IMR-90 (cell line): ENCODE measurements at regions not wholly inside any gene's neighbourhood (a gene's known extent, or its start where the extent isn't known, plus 50 kb on each side); places are given as distances from the start of the nearest gene placed in this dataset.

ENCODE experiments used
- ATAC-seq: fragments of 200-7000 bp; cut with Tn5 transposase; 2 replicates; pipeline ENCODE4 v1.9.1; 2020; ENCODE audit warnings: low read depth, mild to moderate bottlenecking, moderate library complexity
- BruUV-seq: library from RNA; stranded (reverse); fragments of 400-500 nt; replicated peaks from 2 replicates; lab custom pipeline; 2021; lab: Mats Ljungman, UMichigan
- CTCF ChIA-PET: fragments of 300-600 bp; formaldehyde crosslinking; extraction: SDS; loops from one replicate; lab custom pipeline; 2021; ENCODE audit warnings: antibody characterized with exemption; lab: Yijun Ruan, JAX
- POLR2A ChIA-PET: fragments of 300-600 bp; sonication (Branson Sonifier 250); formaldehyde crosslinking; loops from one replicate; lab custom pipeline; 2022; ENCODE audit warnings: antibody characterized with exemption; ENCODE audit not compliant: unreplicated experiment; lab: Charles Lee
- DNase-seq: peaks from one replicate; pipeline ENCODE4 v3.0.0; 2013
- H2AFZ ChIP-seq: replicated peaks from 2 replicates; pipeline ENCODE3; 2013; ENCODE audit warnings: low read length, mild to moderate bottlenecking; ENCODE audit not compliant: poor library complexity
- H2AK5ac ChIP-seq: 2 replicates; pipeline ENCODE4 v1.6.1; 2013; ENCODE audit warnings: low read depth, low read length, inconsistent platforms
- H2AK9ac ChIP-seq: replicated peaks from 2 replicates; pipeline ENCODE3; 2013; ENCODE audit warnings: mild to moderate bottlenecking, low read depth, low read length, moderate library complexity; ENCODE audit not compliant: poor library complexity
- H2BK120ac ChIP-seq: 2 replicates; pipeline ENCODE4 v1.6.1; 2013; ENCODE audit warnings: low read depth, low read length, inconsistent platforms
- H2BK15ac ChIP-seq: 3 replicates; pipeline ENCODE4 v1.6.1; 2013; ENCODE audit warnings: low read depth, low read length, inconsistent platforms
- H2BK20ac ChIP-seq: 2 replicates; pipeline ENCODE4 v1.6.1; 2013; ENCODE audit warnings: low read depth, mild to moderate bottlenecking, inconsistent platforms, low read length, moderate library complexity
- H2BK5ac ChIP-seq: 2 replicates; pipeline ENCODE4 v1.6.1; 2013; ENCODE audit warnings: mild to moderate bottlenecking, low read depth, low read length, inconsistent platforms; ENCODE audit not compliant: poor library complexity, severe bottlenecking
- H3K14ac ChIP-seq: replicated peaks from 2 replicates; pipeline ENCODE4 v1.6.1; 2013; ENCODE audit warnings: low read depth, low read length, inconsistent platforms
- H3K18ac ChIP-seq: 2 replicates; pipeline ENCODE4 v1.6.1; 2013; ENCODE audit warnings: low read depth, low read length, control low read depth
- H3K23ac ChIP-seq: 2 replicates; pipeline ENCODE4 v1.6.1; 2013; ENCODE audit warnings: low read depth, low read length, inconsistent platforms
- H3K27ac ChIP-seq: 2 replicates; pipeline ENCODE4 v1.5.1; 2013; ENCODE audit warnings: mild to moderate bottlenecking, control low read depth, low read length; ENCODE audit not compliant: insufficient read depth
- H3K27me3 ChIP-seq: 2 replicates; pipeline ENCODE4 v1.6.1; 2013; ENCODE audit warnings: low read length; ENCODE audit not compliant: control insufficient read depth, insufficient read depth
- H3K36me3 ChIP-seq: 2 replicates; pipeline ENCODE4 v1.6.1; 2013; ENCODE audit warnings: low read length, mixed read lengths; ENCODE audit not compliant: control insufficient read depth, insufficient read depth
- H3K4ac ChIP-seq: 2 replicates; pipeline ENCODE4 v1.6.1; 2013; ENCODE audit warnings: low read depth, low read length, inconsistent platforms
- H3K4me1 ChIP-seq: 2 replicates; pipeline ENCODE4 v1.6.1; 2013; ENCODE audit warnings: low read length, mixed read lengths; ENCODE audit not compliant: control insufficient read depth, insufficient read depth
- H3K4me2 ChIP-seq: 2 replicates; pipeline ENCODE4 v1.6.1; 2013; ENCODE audit warnings: low read depth, mild to moderate bottlenecking, control low read depth, low read length, moderate library complexity
- H3K4me3 ChIP-seq: 2 replicates; pipeline ENCODE4 v1.5.1; 2013; ENCODE audit warnings: low read depth, mild to moderate bottlenecking, control low read depth, low read length, moderate library complexity; ENCODE audit not compliant: insufficient read depth
- H3K56ac ChIP-seq: 2 replicates; pipeline ENCODE4 v1.6.1; 2013; ENCODE audit warnings: low read length, inconsistent platforms; ENCODE audit not compliant: insufficient read depth; ENCODE audit errors: extremely low read depth
- H3K79me1 ChIP-seq, 2 experiments: 2 replicates each; pipeline ENCODE4 v1.6.1; 2013; ENCODE audit warnings: low read length in 2 of 2, inconsistent platforms in 1 of 2, low read depth in 1 of 2
- H3K9ac ChIP-seq: 2 replicates; pipeline ENCODE4 v1.6.1; 2013; ENCODE audit warnings: low read depth, low read length, control low read depth
- H3K9me1 ChIP-seq: 2 replicates; pipeline ENCODE4 v1.6.1; 2013; ENCODE audit warnings: low read length, inconsistent platforms; ENCODE audit not compliant: insufficient read depth
- H3K9me3 ChIP-seq: 2 replicates; pipeline ENCODE4 v1.6.1; 2013; ENCODE audit warnings: low read length; ENCODE audit not compliant: control insufficient read depth, insufficient read depth
- H4K20me1 ChIP-seq: 2 replicates; pipeline ENCODE4 v1.6.1; 2013; ENCODE audit warnings: low read length, inconsistent platforms; ENCODE audit not compliant: insufficient read depth
- H4K5ac ChIP-seq: 2 replicates; pipeline ENCODE4 v1.6.1; 2013; ENCODE audit warnings: mild to moderate bottlenecking, low read depth, low read length, control low read depth
- H4K8ac ChIP-seq, 2 experiments: 2 replicates each; pipeline ENCODE4 v1.6.1; 2013; ENCODE audit warnings: low read depth in 2 of 2, low read length in 2 of 2, control low read depth in 1 of 2, inconsistent platforms in 1 of 2
- H4K91ac ChIP-seq: 2 replicates; pipeline ENCODE4 v1.6.1; 2013; ENCODE audit warnings: low read depth, low read length, inconsistent platforms; ENCODE audit not compliant: insufficient read depth
- CTCF ChIP-seq: conservative IDR thresholded peaks from 2 replicates; pipeline ENCODE4 v1.5.1; 2012; ENCODE audit warnings: mild to moderate bottlenecking, low read depth, low read length, improper control_type of control experiment
- MAFK ChIP-seq: IDR thresholded peaks from 2 replicates; pipeline ENCODE4 v1.6.1; 2012; ENCODE audit warnings: low read depth, low read length, improper control_type of control experiment
- MAZ ChIP-seq: IDR thresholded peaks from 2 replicates; pipeline ENCODE4 v1.6.1; 2012; ENCODE audit warnings: low read depth, mild to moderate bottlenecking, low read length, improper control_type of control experiment, moderate library complexity, borderline replicate concordance
- RAD21 ChIP-seq: IDR thresholded peaks from 2 replicates; pipeline ENCODE4 v1.6.1; 2012; ENCODE audit warnings: low read length, improper control_type of control experiment
- SMC3 ChIP-seq: fragments of 150-350 bp; IDR thresholded peaks from 2 replicates; pipeline ENCODE4 v1.6.1; 2016; ENCODE audit warnings: low read depth, mild to moderate bottlenecking, antibody characterized with exemption, low read length, moderate library complexity
- WGBS, 2 experiments: methylation state at CpG; one replicate each; pipeline versions ENCODE4 v1.1.5 to v1.1.7; 2013; ENCODE audit warnings: missing lambda C conversion rate in 2 of 2; ENCODE audit not compliant: insufficient read length in 1 of 2; ENCODE audit errors: extremely low coverage in 2 of 2; 5-methylcytosine and 5-hydroxymethylcytosine counted together
- dilution Hi-C: fragments of 300-500 bp; cut with HindIII; formaldehyde crosslinking; loops from one replicate; pipeline ENCODE4 v1.14.3; 2018; ENCODE audit warnings: low sequenced_read_pairs; ENCODE audit not compliant: unreplicated experiment
- in situ Hi-C: fragments of 300-500 bp; cut with MboI; formaldehyde crosslinking; loops from 3 replicates; pipeline ENCODE4 v1.14.3; 2019; ENCODE audit warnings: low sequenced_read_pairs, inconsistent platforms, mixed read lengths
- intact Hi-C: fragments of 100-400 bp; cut with micrococcal nuclease; formaldehyde crosslinking; loops from 2 replicates; pipeline ENCODE4 v1.10.0; 2022

- DNase-seq = peak; percentile 62
- intact Hi-C loops = loop anchor here (1.0 kb wide), 1 partner anchor 340 kb away; no protein-coding TSS in a partner anchor
- H3K9me1 ChIP-seq = no peaks in the 10 kb centered on the region
- ChIA-PET POLR2A (no interaction called here), CTCF (interaction anchor here (1.4 to 1.7 kb wide), 2 partner anchors 13 to 340 kb away, joined by 4 read pairs; no protein-coding TSS in a partner anchor)
- H4K8ac ChIP-seq = no peak overlapping the region
- H4K5ac ChIP-seq = no peak overlapping the region
- H3K4me1 ChIP-seq = no peaks in the 10 kb centered on the region
- H3K9me3 ChIP-seq = peaks cover 5% of the 10 kb centered on the region; the same call in 1 of the 2 replicates
- H2BK120ac ChIP-seq = no peak overlapping the region
- dilution Hi-C loops = no loop called here
- no peak overlapping the region for H3K14ac ChIP-seq
- no peak overlapping the region for H2BK20ac ChIP-seq
- H2BK5ac ChIP-seq = no peak overlapping the region
- no peak overlapping the region for H3K56ac ChIP-seq
- no peak overlapping the region for H3K4me2 ChIP-seq
- no peak overlapping the region for H3K18ac ChIP-seq
- no peak overlapping the region for H2AFZ ChIP-seq
- no peak overlapping the region for H3K4me3 ChIP-seq
- no peak overlapping the region for H3K9ac ChIP-seq
- BruUV-seq = no TSS peak
- 0% methylated on average over 1 of the region's 7 CpGs; no CpG with 5 or more reads in 1 of the 2 experiments for WGBS, 2 experiments
- H4K20me1 ChIP-seq = no peaks in the 10 kb centered on the region
- ATAC-seq = peak; percentile 78; the same call in 1 of the 2 replicates
- no peak overlapping the region for H4K91ac ChIP-seq
- H3K79me1 ChIP-seq = no peaks in the 10 kb centered on the region
- no peak overlapping the region for H2BK15ac ChIP-seq
- H3K27ac ChIP-seq = no peak overlapping the region
- no peak overlapping the region for H2AK9ac ChIP-seq
- no peaks in the 10 kb centered on the region for H3K36me3 ChIP-seq
- H3K27me3 ChIP-seq = no peaks in the 10 kb centered on the region; the same call in 1 of the 2 replicates
- no peak overlapping the region for H3K23ac ChIP-seq
- no peak overlapping the region for H2AK5ac ChIP-seq
- H3K4ac ChIP-seq = no peak overlapping the region
- in situ Hi-C loops = no loop called here
- TF ChIP-seq MAFK (no peak), RAD21 (peak; percentile 44), MAZ (no peak), CTCF (peak; percentile 58), SMC3 (peak; percentile 27)
Measured at GRCh38 chr13:95494082-95494681, 58.3 kb upstream of the CLDN10 start.
